ENCODE measurements at regions not wholly inside any gene's neighbourhood (a gene's known extent, or its start where the extent isn't known, plus 50 kb on each side); places are given as distances from the start of the nearest gene placed in this dataset.

DNA sequence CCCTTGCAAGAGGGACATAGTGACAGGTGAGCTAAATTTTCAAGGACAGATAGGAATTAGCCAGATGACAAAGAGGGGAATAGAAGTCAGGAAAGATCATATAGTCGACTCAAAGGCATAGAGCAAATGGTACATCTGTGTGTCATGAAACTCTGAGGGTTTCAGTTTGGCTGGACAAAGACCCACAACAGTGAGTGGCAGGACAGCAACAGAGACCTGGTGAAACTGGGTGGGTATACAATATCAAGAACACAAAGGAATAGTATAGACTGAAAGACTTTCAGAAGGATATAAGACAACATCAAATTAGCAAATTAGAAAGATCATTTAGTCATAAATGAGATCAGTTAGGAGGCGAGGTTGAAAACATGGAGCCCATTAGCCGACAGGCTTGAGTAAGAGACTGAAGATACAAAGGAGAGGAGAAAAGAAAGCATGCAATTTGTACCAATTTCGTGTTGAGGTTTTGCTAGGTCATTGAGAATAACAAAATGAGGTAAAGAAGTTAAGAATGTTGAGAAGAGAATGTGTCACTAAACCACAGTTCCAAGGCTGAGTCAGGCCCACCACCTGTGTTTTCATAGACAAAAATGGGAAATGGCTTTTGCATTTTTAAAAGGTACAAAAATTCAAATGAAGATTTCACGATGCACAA, 213.8 kb downstream of the HHIPL2 start (continued):
- TF ChIP-seq, protein P1, sequence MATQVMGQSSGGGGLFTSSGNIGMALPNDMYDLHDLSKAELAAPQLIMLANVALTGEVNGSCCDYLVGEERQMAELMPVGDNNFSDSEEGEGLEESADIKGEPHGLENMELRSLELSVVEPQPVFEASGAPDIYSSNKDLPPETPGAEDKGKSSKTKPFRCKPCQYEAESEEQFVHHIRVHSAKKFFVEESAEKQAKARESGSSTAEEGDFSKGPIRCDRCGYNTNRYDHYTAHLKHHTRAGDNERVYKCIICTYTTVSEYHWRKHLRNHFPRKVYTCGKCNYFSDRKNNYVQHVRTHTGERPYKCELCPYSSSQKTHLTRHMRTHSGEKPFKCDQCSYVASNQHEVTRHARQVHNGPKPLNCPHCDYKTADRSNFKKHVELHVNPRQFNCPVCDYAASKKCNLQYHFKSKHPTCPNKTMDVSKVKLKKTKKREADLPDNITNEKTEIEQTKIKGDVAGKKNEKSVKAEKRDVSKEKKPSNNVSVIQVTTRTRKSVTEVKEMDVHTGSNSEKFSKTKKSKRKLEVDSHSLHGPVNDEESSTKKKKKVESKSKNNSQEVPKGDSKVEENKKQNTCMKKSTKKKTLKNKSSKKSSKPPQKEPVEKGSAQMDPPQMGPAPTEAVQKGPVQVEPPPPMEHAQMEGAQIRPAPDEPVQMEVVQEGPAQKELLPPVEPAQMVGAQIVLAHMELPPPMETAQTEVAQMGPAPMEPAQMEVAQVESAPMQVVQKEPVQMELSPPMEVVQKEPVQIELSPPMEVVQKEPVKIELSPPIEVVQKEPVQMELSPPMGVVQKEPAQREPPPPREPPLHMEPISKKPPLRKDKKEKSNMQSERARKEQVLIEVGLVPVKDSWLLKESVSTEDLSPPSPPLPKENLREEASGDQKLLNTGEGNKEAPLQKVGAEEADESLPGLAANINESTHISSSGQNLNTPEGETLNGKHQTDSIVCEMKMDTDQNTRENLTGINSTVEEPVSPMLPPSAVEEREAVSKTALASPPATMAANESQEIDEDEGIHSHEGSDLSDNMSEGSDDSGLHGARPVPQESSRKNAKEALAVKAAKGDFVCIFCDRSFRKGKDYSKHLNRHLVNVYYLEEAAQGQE (tag by site-specific recombination; IDR thresholded peaks at IDR 0.05) = no peak
- no peak for TF ChIP-seq SALL2 (tag by site-specific recombination; IDR thresholded peaks at IDR 0.05; ENCODE audit: borderline replicate concordance)
- TF ChIP-seq ZNF211 (tag by site-specific recombination; IDR thresholded peaks at IDR 0.05; ENCODE audit: low read depth) = no peak

DNA sequence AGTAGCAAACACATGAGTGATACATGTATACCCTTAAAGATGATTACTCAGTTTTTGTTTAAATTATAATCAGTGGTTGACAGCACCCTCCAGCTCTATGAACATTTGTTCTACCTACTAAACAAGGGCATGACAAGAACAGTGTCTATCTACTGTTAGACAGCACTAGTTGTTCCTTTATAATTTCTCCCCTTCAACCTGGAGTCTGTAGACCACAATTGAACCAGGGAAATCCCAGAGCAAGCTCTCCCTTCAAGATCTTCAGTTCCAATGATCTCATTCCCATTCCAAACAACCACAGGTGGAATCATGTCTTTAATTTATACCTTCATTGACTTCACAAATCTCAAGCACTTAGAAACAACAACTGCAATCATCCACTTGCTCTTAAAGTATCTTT, 216.1 kb downstream of the HHIPL2 start:
- Histone ChIP-seq H3K27ac (ENCODE audit: extremely low read depth, low read depth, low read length) (no peak overlapping the region), H3K9me3 (ENCODE audit: control insufficient read depth, insufficient read depth, low read depth, low read length) (no peaks in the 10 kb centered on the region), H3K36me3 (ENCODE audit: control insufficient read depth in 2 of 2, insufficient read depth in 1 of 2, low read length in 2 of 2) (no peaks in the 10 kb centered on the region), H3K4me3 (ENCODE audit: low read depth, low read length) (no peak overlapping the region), H3K4me1 (ENCODE audit: control insufficient read depth, insufficient read depth, low read length) (no peaks in the 10 kb centered on the region)
- TF ChIP-seq ZNF664 (tag by site-specific recombination; IDR thresholded peaks at IDR 0.05) (no peak), ZNF670 (tag by site-specific recombination; IDR thresholded peaks at IDR 0.05; ENCODE audit: low read depth) (no peak), ZSCAN16 (tag by site-specific recombination; IDR thresholded peaks at IDR 0.05) (no peak), ZNF596 (tag by site-specific recombination; IDR thresholded peaks at IDR 0.05) (no peak), ZNF23 (tag by site-specific recombination; IDR thresholded peaks at IDR 0.05; ENCODE audit: borderline replicate concordance) (no peak), ZNF624 (tag by site-specific recombination; IDR thresholded peaks at IDR 0.05) (no peak), ZBTB21 (tag by site-specific recombination; IDR thresholded peaks at IDR 0.05) (no peak), ZNF148 (tag by site-specific recombination; IDR thresholded peaks at IDR 0.05; ENCODE audit: borderline replicate concordance) (no peak), ZNF529 (tag by site-specific recombination; IDR thresholded peaks at IDR 0.05; ENCODE audit: insufficient replicate concordance) (no peak), ZNF514 (tag by site-specific recombination; IDR thresholded peaks at IDR 0.05) (no peak)
- TF ChIP-seq, protein P2, sequence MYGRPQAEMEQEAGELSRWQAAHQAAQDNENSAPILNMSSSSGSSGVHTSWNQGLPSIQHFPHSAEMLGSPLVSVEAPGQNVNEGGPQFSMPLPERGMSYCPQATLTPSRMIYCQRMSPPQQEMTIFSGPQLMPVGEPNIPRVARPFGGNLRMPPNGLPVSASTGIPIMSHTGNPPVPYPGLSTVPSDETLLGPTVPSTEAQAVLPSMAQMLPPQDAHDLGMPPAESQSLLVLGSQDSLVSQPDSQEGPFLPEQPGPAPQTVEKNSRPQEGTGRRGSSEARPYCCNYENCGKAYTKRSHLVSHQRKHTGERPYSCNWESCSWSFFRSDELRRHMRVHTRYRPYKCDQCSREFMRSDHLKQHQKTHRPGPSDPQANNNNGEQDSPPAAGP (tag by site-specific recombination; IDR thresholded peaks at IDR 0.05) = no peak
- CTCF ChIA-PET = interaction anchor here (0.7 to 1.7 kb wide), 2 partner anchors 15 to 124 kb away, joined by 3 read pairs; no protein-coding TSS in a partner anchor
- POLR2A ChIA-PET = no interaction called here

DNA sequence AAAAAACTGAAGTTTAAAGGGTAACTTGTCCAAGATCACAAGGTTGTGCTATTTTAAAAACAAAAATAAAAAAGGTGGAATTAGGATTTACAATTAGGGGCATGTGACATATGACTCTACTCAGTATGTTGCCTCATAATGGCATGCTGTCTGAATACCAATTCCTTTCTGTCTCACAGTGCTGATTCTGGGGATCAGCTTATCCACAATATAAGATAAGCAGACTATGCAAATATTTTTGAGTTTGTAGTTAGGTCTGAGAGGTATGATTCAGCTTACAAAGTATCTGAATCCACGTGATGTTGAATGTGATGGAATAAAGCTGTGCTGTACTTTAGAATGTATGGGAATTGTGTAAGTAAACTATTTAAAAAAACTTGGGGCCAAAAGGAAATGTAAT, 216.6 kb downstream of the HHIPL2 start:
- Histone ChIP-seq H3K36me3 (ENCODE audit: control insufficient read depth in 2 of 2, insufficient read depth in 1 of 2, low read length in 2 of 2) (no peaks in the 10 kb centered on the region), H3K9me3 (ENCODE audit: control insufficient read depth, insufficient read depth, low read depth, low read length) (no peaks in the 10 kb centered on the region), H3K27ac (ENCODE audit: extremely low read depth, low read depth, low read length) (no peak overlapping the region), H3K4me1 (ENCODE audit: control insufficient read depth, insufficient read depth, low read length) (no peaks in the 10 kb centered on the region), H3K4me3 (ENCODE audit: low read depth, low read length) (no peak overlapping the region)
- no peak for TF ChIP-seq ZNF585B (tag by site-specific recombination; IDR thresholded peaks at IDR 0.05)
- ChIA-PET POLR2A (no interaction called here), CTCF (interaction anchor here (0.7 to 0.8 kb wide), 2 partner anchors 12 to 15 kb away, joined by 3 read pairs; no protein-coding TSS in a partner anchor)

Data from HEK293 (cell line).